HG03342 (cell line): ENCODE measurements at regions not wholly inside any gene's neighbourhood (a gene's known extent, or its start where the extent isn't known, plus 50 kb on each side); places are given as distances from the start of the nearest gene placed in this dataset.

Source experiments
- ATAC-seq: cut with Tn5 transposase; IDR thresholded peaks from one replicate; pipeline ENCODE4 v1.9.1; 2021; ENCODE audit warnings: mild to moderate bottlenecking, moderate library complexity; ENCODE audit not compliant: unreplicated experiment

DNA sequence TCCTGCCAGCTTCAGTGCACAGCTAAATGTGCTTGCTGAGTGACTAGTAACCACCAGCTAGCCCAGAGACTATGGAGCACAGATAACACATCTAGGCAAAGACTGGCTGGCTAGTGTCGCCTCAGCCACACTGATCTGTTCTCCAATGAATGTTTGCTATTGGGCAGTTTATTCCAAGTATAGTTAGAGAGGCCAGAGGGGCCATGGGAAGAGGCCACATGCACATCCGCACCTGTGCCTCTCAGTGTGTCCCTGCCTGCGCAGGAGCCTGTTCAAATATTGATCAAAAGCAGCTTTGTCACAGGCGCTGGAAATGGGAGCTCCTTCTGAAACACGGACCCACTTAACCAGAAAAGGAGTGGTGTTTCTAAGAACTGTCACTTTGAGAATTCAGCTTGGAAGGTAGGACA lies 51.3 kb upstream of the ATP1A1 start:
- ATAC-seq, result no peak

GRCh38 chr1:116322752-116323405 lies 50.2 kb upstream of the ATP1A1 start:
- ATAC-seq, result no peak
